ENCODE measurements at regions not wholly inside any gene's neighbourhood (a gene's known extent, or its start where the extent isn't known, plus 50 kb on each side); places are given as distances from the start of the nearest gene placed in this dataset.

- no peaks in the 10 kb centered on the region for H3K4me1 Mint-ChIP-seq (ENCODE audit: low read depth)
- TF ChIP-seq, protein P1, sequence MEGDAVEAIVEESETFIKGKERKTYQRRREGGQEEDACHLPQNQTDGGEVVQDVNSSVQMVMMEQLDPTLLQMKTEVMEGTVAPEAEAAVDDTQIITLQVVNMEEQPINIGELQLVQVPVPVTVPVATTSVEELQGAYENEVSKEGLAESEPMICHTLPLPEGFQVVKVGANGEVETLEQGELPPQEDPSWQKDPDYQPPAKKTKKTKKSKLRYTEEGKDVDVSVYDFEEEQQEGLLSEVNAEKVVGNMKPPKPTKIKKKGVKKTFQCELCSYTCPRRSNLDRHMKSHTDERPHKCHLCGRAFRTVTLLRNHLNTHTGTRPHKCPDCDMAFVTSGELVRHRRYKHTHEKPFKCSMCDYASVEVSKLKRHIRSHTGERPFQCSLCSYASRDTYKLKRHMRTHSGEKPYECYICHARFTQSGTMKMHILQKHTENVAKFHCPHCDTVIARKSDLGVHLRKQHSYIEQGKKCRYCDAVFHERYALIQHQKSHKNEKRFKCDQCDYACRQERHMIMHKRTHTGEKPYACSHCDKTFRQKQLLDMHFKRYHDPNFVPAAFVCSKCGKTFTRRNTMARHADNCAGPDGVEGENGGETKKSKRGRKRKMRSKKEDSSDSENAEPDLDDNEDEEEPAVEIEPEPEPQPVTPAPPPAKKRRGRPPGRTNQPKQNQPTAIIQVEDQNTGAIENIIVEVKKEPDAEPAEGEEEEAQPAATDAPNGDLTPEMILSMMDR (IDR thresholded peaks at IDR 0.05) = no peak
- H3K4me3 Mint-ChIP-seq = no peak overlapping the region
- DNase-seq = no peak
- peaks cover 5% of the 10 kb centered on the region for H3K27me3 Mint-ChIP-seq (ENCODE audit: insufficient read depth)
- H3K36me3 Mint-ChIP-seq (ENCODE audit: low read depth) = no peaks in the 10 kb centered on the region
- no peak overlapping the region for H3K27ac Mint-ChIP-seq
- no peaks in the 10 kb centered on the region for H3K9me3 Mint-ChIP-seq
Measured at GRCh38 chr11:127275774-127276173, 275.2 kb upstream of the KIRREL3 start.

DNA sequence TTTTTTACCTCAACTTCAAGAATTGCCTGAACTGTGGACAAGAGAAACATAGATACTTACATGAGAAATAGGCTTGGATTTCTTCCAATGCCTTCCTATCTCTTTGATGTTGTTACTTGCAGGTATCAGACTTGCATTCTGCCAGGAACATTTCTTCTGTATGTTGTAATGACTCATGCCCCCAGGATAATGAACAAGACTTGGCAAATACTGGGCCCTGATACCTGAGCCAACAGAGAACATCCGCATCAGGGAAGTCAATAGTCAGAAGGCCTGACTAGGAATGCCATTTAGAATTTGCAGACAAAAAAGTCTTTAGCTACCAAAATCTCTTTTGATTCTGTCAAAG, 273.7 kb upstream of the KIRREL3 start:
- DNase-seq = no peak
- no peaks in the 10 kb centered on the region for H3K9me3 Mint-ChIP-seq
- H3K36me3 Mint-ChIP-seq (ENCODE audit: low read depth) = no peaks in the 10 kb centered on the region
- H3K4me1 Mint-ChIP-seq (ENCODE audit: low read depth) = no peaks in the 10 kb centered on the region
- H3K27ac Mint-ChIP-seq = no peak overlapping the region
- peaks cover 5% of the 10 kb centered on the region for H3K27me3 Mint-ChIP-seq (ENCODE audit: insufficient read depth)
- TF ChIP-seq, protein P1 (IDR thresholded peaks at IDR 0.05) = no peak
- H3K4me3 Mint-ChIP-seq = no peak overlapping the region

DNA sequence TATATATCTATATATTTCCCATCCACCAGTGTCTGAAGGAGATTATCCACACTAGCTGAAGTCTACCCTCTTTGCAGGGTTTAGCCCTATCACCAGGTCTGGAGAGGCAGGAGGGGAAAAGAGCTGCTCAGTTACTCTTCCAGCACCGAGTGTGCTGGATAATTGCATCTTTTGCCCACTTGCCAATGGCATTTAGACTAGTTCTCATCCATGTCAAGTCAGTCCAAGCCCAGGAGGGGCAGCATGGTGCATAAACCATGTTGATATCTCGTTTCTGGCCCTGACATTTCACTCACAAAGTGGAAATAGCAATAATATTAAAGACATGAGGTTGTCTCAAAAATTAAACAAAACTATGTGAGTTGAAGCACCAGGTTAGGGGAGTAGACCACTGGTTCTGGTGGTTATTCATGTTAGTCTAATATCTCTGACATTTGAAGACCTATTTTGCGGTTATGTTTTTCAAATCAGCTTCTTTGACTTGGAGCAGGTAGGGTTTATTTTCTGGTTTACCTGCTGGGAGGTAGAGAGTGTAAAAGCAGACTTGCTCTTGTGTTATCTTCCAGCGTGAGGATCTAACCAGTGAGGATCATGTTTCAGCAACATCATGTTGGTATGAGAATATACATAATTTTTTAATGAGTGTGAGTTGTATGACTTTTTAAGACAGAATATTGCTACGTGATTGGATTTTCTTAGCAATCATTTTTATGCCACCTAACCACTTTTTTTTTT, 273.2 kb upstream of the KIRREL3 start:
- Mint-ChIP-seq H3K36me3 (ENCODE audit: low read depth) (no peaks in the 10 kb centered on the region), H3K4me1 (ENCODE audit: low read depth) (no peaks in the 10 kb centered on the region), H3K27ac (no peak overlapping the region), H3K9me3 (no peaks in the 10 kb centered on the region), H3K4me3 (no peak overlapping the region), H3K27me3 (ENCODE audit: insufficient read depth) (peaks cover 5% of the 10 kb centered on the region)
- no peak for DNase-seq
- TF ChIP-seq, protein P1 (IDR thresholded peaks at IDR 0.05) = no peak

DNA sequence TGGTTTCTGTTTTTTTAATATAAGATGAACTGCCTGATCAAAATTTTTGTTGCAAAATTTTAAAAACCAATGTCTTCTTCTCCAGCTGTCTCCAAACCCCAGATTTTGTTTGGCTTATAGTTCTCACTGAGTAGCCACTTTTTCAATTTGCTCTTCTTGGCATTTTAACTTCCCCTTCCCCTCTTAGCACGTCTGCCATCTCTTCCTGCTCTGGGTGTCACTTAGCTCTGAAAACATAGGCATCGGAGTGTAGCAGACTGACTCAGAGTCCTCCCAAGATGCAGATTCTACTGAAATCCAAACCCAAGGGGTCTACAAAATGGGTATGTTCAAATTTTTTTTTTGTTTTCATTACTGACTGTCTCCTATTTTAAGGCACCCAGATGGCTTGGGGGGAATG, 270.3 kb upstream of the KIRREL3 start:
- no peaks in the 10 kb centered on the region for H3K4me1 Mint-ChIP-seq (ENCODE audit: low read depth)
- peaks cover 7% of the 10 kb centered on the region for H3K27me3 Mint-ChIP-seq (ENCODE audit: insufficient read depth)
- no peaks in the 10 kb centered on the region for H3K36me3 Mint-ChIP-seq (ENCODE audit: low read depth)
- TF ChIP-seq, protein P1 (IDR thresholded peaks at IDR 0.05) = no peak
- no peak for DNase-seq
- H3K9me3 Mint-ChIP-seq = no peaks in the 10 kb centered on the region
- no peak overlapping the region for H3K4me3 Mint-ChIP-seq
- no peak overlapping the region for H3K27ac Mint-ChIP-seq

GRCh38 chr11:127269911-127270310, 269.3 kb upstream of the KIRREL3 start:
- Mint-ChIP-seq H3K4me3 (no peak overlapping the region), H3K27me3 (ENCODE audit: insufficient read depth) (peaks cover 8% of the 10 kb centered on the region), H3K36me3 (ENCODE audit: low read depth) (no peaks in the 10 kb centered on the region), H3K4me1 (ENCODE audit: low read depth) (no peaks in the 10 kb centered on the region), H3K27ac (no peak overlapping the region), H3K9me3 (no peaks in the 10 kb centered on the region)
- TF ChIP-seq, protein P1 (IDR thresholded peaks at IDR 0.05) = no peak
- DNase-seq = no peak
